ENCODE measurements at regions not wholly inside any gene's neighbourhood (a gene's known extent, or its start where the extent isn't known, plus 50 kb on each side); places are given as distances from the start of the nearest gene placed in this dataset.
"Not testable (repeated sequence)": the region's sequence is repeated elsewhere in the genome, so short reads cannot be mapped to it uniquely, and the experiment has no call there.

DNA sequence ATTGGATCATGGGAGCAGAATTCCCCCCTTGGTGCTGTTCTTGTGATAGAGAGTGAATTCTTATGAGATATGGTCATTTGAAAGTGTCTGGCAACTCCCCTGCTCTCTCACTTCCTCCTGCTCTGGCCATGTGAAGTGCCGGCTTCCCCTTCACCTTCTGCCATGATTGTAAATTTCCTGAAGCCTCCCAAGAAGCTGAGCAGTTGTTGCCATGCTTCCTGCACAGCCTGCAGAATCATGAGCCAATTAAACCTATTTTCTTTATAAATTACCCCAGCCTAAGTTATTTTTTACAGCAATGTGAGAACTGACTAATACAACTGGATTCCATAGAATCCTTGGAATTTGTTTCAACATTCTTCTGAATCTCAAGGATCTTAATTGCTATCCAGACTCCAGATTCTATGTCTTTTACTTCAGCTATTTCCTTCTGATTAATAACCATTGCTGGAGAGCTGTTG lies 328.1 kb downstream of the SLITRK5 start:
- H3K27me3 ChIP-seq (replicated peaks; ENCODE audit: control insufficient read depth, insufficient read depth, low read length, poor library complexity, severe bottlenecking), result no peaks in the 10 kb centered on the region
- peaks cover 4% of the 10 kb centered on the region for H3K9me3 ChIP-seq (ENCODE audit: control insufficient read depth, low read length)
- no peak for DNase-seq
- no peaks in the 10 kb centered on the region for H3K4me1 ChIP-seq (ENCODE audit: control insufficient read depth, insufficient read depth, low read length, poor library complexity, severe bottlenecking)
- H3K4me3 ChIP-seq (ENCODE audit: insufficient read depth, low read depth, low read length, poor library complexity, severe bottlenecking), result no peak overlapping the region
- H3K27ac ChIP-seq (ENCODE audit: insufficient read depth, low read length, poor library complexity, severe bottlenecking), result no peak overlapping the region
- H3K36me3 ChIP-seq (ENCODE audit: control insufficient read depth, insufficient read depth, low read length), result no peaks in the 10 kb centered on the region

DNA sequence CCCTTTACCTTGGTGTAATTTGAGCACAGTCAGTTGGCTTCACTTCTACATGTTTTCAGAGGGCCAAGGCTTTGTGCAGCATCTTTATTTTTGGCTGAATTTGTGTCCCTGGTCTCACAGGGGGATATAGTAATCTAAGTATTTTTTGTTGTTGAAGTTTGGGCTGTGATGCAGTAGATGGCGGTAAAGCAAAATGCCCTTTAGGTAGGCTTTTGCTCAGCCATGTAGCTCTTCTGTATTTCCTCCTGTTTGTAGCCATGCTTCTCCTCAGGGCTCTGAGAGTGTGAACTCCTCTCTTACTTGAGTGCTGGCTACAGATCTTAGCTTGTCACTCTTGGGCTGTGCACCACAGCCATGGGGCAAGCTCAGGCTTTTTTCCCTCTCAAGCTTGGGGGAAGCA lies 328.6 kb downstream of the SLITRK5 start:
- H3K27ac ChIP-seq (ENCODE audit: insufficient read depth, low read length, poor library complexity, severe bottlenecking), result no peak overlapping the region
- H3K9me3 ChIP-seq (ENCODE audit: control insufficient read depth, low read length), result peaks cover 4% of the 10 kb centered on the region
- H3K36me3 ChIP-seq (ENCODE audit: control insufficient read depth, insufficient read depth, low read length), result no peaks in the 10 kb centered on the region
- H3K27me3 ChIP-seq (replicated peaks; ENCODE audit: control insufficient read depth, insufficient read depth, low read length, poor library complexity, severe bottlenecking), result no peaks in the 10 kb centered on the region
- no peak for DNase-seq
- H3K4me3 ChIP-seq (ENCODE audit: insufficient read depth, low read depth, low read length, poor library complexity, severe bottlenecking), result no peak overlapping the region
- H3K4me1 ChIP-seq (ENCODE audit: control insufficient read depth, insufficient read depth, low read length, poor library complexity, severe bottlenecking), result no peaks in the 10 kb centered on the region

DNA sequence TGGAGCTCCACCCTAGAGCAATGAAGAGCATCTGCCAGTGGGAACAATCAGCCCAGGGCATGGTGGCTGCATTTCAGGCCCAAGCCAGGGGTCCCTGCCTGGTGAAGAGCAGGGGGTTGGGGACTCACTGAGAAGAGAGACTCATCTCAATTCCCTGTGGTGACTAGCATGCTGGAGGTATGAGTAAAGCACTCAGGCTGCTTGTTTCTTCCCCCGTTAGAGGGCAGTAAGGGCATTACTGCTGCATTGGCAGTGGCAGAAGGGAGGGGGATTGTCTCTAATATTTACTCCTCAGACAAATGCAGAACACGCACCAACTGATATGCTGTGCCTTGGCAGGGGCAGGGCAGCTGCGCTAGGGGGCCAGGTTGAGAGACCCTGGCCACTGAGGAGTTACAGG lies 329.1 kb downstream of the SLITRK5 start:
- Histone ChIP-seq H3K27ac (ENCODE audit: insufficient read depth, low read length, poor library complexity, severe bottlenecking) (no peak overlapping the region), H3K4me1 (ENCODE audit: control insufficient read depth, insufficient read depth, low read length, poor library complexity, severe bottlenecking) (no peaks in the 10 kb centered on the region), H3K36me3 (ENCODE audit: control insufficient read depth, insufficient read depth, low read length) (no peaks in the 10 kb centered on the region), H3K27me3 (replicated peaks; ENCODE audit: control insufficient read depth, insufficient read depth, low read length, poor library complexity, severe bottlenecking) (no peaks in the 10 kb centered on the region), H3K9me3 (ENCODE audit: control insufficient read depth, low read length) (peaks cover 4% of the 10 kb centered on the region), H3K4me3 (ENCODE audit: insufficient read depth, low read depth, low read length, poor library complexity, severe bottlenecking) (no peak overlapping the region)
- DNase-seq, result no peak

DNA sequence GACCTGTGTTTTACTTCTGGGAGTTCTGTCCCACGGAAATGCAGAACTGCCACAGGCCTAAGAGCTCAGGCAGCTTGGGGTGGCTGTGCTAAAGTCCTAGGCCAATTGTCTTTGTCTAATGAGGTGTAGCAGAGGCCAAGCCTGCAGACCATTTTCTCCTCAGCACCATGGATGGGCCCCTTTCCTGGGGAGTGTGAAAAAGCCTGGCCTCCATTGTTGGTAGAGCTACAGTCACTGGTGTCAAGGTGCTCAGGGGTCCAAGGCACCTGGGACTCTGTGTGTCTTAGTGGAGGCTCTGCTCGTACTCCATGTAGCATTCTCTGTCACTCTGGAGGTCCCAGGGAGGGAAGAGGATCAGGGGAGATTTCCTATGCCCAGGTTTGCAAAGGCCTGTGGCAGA lies 329.6 kb downstream of the SLITRK5 start:
- no peaks in the 10 kb centered on the region for H3K27me3 ChIP-seq (replicated peaks; ENCODE audit: control insufficient read depth, insufficient read depth, low read length, poor library complexity, severe bottlenecking)
- H3K27ac ChIP-seq (ENCODE audit: insufficient read depth, low read length, poor library complexity, severe bottlenecking), result no peak overlapping the region
- no peaks in the 10 kb centered on the region for H3K36me3 ChIP-seq (ENCODE audit: control insufficient read depth, insufficient read depth, low read length)
- DNase-seq, result no peak
- H3K4me3 ChIP-seq (ENCODE audit: insufficient read depth, low read depth, low read length, poor library complexity, severe bottlenecking), result no peak overlapping the region
- no peaks in the 10 kb centered on the region for H3K4me1 ChIP-seq (ENCODE audit: control insufficient read depth, insufficient read depth, low read length, poor library complexity, severe bottlenecking)
- peaks cover 4% of the 10 kb centered on the region for H3K9me3 ChIP-seq (ENCODE audit: control insufficient read depth, low read length)

DNA sequence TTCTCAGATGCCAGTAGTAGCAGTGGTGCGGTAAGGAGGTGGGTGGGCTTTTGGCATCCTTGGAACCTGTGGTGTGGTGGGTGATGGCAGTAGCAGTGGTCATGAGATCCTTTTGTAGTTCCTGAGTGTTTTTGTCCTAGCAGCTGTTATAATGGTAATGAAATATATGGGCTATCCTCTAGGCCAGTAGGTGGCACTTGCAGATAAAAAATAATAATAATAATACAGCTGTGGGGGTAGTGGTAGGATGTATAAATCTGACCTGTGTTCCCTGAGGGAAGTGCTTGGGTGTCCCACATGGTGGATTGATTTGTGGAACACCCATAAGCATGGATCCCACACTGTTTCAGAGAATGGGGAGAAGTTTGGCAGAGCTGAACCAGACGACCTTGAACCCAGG lies 334.0 kb downstream of the SLITRK5 start:
- no peak overlapping the region for H3K4me3 ChIP-seq (ENCODE audit: insufficient read depth, low read depth, low read length, poor library complexity, severe bottlenecking)
- H3K27ac ChIP-seq (ENCODE audit: insufficient read depth, low read length, poor library complexity, severe bottlenecking), result no peak overlapping the region
- DNase-seq, result no peak
- no peaks in the 10 kb centered on the region for H3K36me3 ChIP-seq (ENCODE audit: control insufficient read depth, insufficient read depth, low read length)
- no peaks in the 10 kb centered on the region for H3K27me3 ChIP-seq (replicated peaks; ENCODE audit: control insufficient read depth, insufficient read depth, low read length, poor library complexity, severe bottlenecking)
- no peaks in the 10 kb centered on the region for H3K4me1 ChIP-seq (ENCODE audit: control insufficient read depth, insufficient read depth, low read length, poor library complexity, severe bottlenecking)
- no peaks in the 10 kb centered on the region for H3K9me3 ChIP-seq (ENCODE audit: control insufficient read depth, low read length)

DNA sequence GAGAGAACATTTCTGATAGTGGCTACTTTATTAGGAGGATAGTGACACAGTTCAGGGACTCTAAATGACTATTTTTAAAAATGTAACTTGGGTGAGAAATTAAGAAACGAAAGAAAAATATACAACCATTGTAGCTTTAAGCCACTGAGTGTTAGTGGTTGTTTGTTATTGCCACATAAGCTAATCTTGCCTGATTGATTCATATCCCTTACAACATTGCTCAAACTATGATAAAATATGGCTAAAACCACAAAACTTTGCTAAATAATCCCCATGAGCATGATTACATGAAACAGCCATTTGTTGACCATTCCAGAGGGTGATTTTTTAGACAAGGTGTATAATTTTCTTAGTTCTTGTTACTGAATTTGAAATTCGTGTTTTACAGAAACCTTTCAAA lies 343.4 kb downstream of the SLITRK5 start:
- Histone ChIP-seq H3K9me3 (ENCODE audit: control insufficient read depth, low read length) (no peaks in the 10 kb centered on the region), H3K27me3 (replicated peaks; ENCODE audit: control insufficient read depth, insufficient read depth, low read length, poor library complexity, severe bottlenecking) (no peaks in the 10 kb centered on the region), H3K27ac (ENCODE audit: insufficient read depth, low read length, poor library complexity, severe bottlenecking) (no peak overlapping the region), H3K4me3 (ENCODE audit: insufficient read depth, low read depth, low read length, poor library complexity, severe bottlenecking) (no peak overlapping the region), H3K4me1 (ENCODE audit: control insufficient read depth, insufficient read depth, low read length, poor library complexity, severe bottlenecking) (no peaks in the 10 kb centered on the region), H3K36me3 (ENCODE audit: control insufficient read depth, insufficient read depth, low read length) (no peaks in the 10 kb centered on the region)
- DNase-seq, result no peak

DNA sequence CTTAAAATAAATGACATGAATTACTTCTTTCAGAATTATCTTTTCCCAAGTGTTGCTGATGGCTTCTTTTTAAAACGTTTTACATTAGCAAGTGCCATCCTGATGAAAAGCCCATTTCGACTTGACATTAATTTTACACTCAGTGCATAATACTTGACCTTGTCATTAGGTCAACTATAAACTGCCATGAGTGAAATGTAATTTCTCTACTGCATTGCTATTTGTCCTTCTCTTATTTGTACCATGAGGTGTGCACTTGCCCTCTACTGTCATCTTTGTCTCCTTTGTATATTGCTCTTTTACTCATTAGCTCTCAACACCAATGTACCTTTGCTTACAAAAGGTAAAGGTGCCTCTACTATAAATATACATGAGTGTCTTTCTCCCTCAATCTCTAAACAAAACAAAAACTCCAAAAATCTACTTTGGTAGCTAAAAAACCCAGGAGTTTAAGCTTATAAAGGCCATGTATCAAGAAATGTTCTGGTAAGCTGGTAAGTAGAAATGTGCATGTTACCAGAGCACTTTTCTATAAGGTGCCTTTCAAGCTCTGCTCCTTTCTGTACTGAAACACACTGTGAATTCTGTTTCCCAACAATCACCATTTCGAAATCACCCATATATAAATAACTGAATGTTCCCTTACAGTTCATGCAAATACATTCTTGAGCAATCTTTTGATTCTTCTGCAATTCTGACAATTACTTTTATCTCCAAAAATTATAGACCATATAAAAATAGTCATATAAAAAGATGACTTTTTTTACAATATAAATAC lies 351.4 kb downstream of the SLITRK5 start:
- Histone ChIP-seq H3K4me1 (ENCODE audit: control insufficient read depth, insufficient read depth, low read length, poor library complexity, severe bottlenecking) (no peaks in the 10 kb centered on the region), H3K27ac (ENCODE audit: insufficient read depth, low read length, poor library complexity, severe bottlenecking) (no peak overlapping the region), H3K27me3 (replicated peaks; ENCODE audit: control insufficient read depth, insufficient read depth, low read length, poor library complexity, severe bottlenecking) (no peaks in the 10 kb centered on the region), H3K36me3 (ENCODE audit: control insufficient read depth, insufficient read depth, low read length) (no peaks in the 10 kb centered on the region), H3K9me3 (ENCODE audit: control insufficient read depth, low read length) (no peaks in the 10 kb centered on the region), H3K4me3 (ENCODE audit: insufficient read depth, low read depth, low read length, poor library complexity, severe bottlenecking) (no peak overlapping the region)
- no peak for DNase-seq

DNA sequence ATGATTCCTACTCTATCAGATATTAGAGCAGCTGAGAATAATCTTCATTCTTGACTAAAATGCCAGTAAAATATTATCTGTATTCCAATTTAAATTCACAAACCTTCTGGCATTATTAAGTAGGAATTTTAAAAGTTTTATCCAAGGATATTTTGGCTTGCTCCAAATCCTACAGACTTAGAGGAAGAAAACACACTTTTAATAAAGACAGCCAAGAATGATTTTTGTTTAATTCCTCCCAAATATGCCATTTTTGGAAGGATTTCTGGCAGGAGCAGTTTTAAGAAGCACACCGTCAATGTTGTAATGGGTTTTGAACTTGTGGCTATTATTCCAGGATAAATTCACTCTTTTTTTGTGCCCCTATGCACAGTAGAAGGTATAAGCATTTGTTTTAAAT lies 355.1 kb downstream of the SLITRK5 start:
- no peaks in the 10 kb centered on the region for H3K9me3 ChIP-seq (ENCODE audit: control insufficient read depth, low read length)
- DNase-seq, result no peak
- no peaks in the 10 kb centered on the region for H3K27me3 ChIP-seq (replicated peaks; ENCODE audit: control insufficient read depth, insufficient read depth, low read length, poor library complexity, severe bottlenecking)
- no peaks in the 10 kb centered on the region for H3K4me1 ChIP-seq (ENCODE audit: control insufficient read depth, insufficient read depth, low read length, poor library complexity, severe bottlenecking)
- no peak overlapping the region for H3K27ac ChIP-seq (ENCODE audit: insufficient read depth, low read length, poor library complexity, severe bottlenecking)
- H3K4me3 ChIP-seq (ENCODE audit: insufficient read depth, low read depth, low read length, poor library complexity, severe bottlenecking), result no peak overlapping the region
- H3K36me3 ChIP-seq (ENCODE audit: control insufficient read depth, insufficient read depth, low read length), result no peaks in the 10 kb centered on the region

DNA sequence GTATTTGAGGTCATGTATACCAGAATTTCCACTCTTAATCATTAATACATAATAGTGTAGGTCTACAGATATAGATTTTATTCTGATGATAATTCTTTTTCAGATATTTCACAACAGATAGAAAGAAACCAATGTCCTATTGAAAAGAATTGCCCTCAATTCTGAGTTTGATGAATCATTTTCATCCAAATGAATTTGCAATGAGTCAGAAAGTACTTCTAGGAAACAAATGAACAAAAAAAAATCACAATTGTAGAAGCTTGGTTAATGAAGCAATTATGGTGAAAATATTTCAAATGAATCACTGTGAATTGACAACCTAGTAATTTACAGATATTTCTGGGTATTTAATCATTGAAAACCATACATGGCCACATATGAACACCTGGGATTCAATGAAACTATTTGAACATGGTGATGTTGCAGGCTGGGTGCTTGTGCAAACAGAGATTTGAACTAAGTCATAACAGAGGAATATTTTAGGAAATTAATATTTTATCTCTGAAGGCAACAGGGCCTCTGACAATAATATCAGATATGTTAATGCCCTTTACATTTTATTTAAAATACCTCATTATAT lies 360.9 kb downstream of the SLITRK5 start:
- H3K9me3 ChIP-seq (ENCODE audit: control insufficient read depth, low read length), result no peaks in the 10 kb centered on the region
- no peak overlapping the region for H3K4me3 ChIP-seq (ENCODE audit: insufficient read depth, low read depth, low read length, poor library complexity, severe bottlenecking)
- H3K36me3 ChIP-seq (ENCODE audit: control insufficient read depth, insufficient read depth, low read length), result no peaks in the 10 kb centered on the region
- DNase-seq, result no peak
- H3K27ac ChIP-seq (ENCODE audit: insufficient read depth, low read length, poor library complexity, severe bottlenecking), result no peak overlapping the region
- no peaks in the 10 kb centered on the region for H3K4me1 ChIP-seq (ENCODE audit: control insufficient read depth, insufficient read depth, low read length, poor library complexity, severe bottlenecking)
- no peaks in the 10 kb centered on the region for H3K27me3 ChIP-seq (replicated peaks; ENCODE audit: control insufficient read depth, insufficient read depth, low read length, poor library complexity, severe bottlenecking)

DNA sequence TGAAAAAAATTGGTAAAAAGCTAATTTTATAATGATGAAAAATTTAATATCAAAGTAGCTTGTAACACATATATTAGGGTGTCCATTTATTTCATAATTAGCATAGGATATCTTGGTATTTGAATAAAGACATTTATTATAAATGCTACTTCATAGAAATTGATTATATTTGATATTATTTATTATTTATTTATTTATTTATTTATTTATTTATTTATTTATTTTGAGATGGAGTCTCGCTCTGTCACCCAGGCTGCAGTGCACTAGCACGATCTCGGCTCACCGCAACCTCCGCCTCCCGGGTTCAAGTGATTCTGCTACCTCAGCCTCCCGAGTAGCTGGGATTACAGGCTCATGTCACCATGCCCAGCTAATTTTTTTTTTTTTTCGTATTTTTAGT lies 365.0 kb downstream of the SLITRK5 start:
- not testable (repeated sequence) for H3K9me3 ChIP-seq (ENCODE audit: control insufficient read depth, low read length); H3K4me3 ChIP-seq (ENCODE audit: insufficient read depth, low read depth, low read length, poor library complexity, severe bottlenecking); DNase-seq; H3K27ac ChIP-seq (ENCODE audit: insufficient read depth, low read length, poor library complexity, severe bottlenecking); H3K4me1 ChIP-seq (ENCODE audit: control insufficient read depth, insufficient read depth, low read length, poor library complexity, severe bottlenecking); H3K27me3 ChIP-seq (replicated peaks; ENCODE audit: control insufficient read depth, insufficient read depth, low read length, poor library complexity, severe bottlenecking); H3K36me3 ChIP-seq (ENCODE audit: control insufficient read depth, insufficient read depth, low read length)

Data from effector memory CD4-positive, alpha-beta T cell (primary cell).